ENCODE measurements at regions not wholly inside any gene's neighbourhood (a gene's known extent, or its start where the extent isn't known, plus 50 kb on each side); places are given as distances from the start of the nearest gene placed in this dataset.

DNA sequence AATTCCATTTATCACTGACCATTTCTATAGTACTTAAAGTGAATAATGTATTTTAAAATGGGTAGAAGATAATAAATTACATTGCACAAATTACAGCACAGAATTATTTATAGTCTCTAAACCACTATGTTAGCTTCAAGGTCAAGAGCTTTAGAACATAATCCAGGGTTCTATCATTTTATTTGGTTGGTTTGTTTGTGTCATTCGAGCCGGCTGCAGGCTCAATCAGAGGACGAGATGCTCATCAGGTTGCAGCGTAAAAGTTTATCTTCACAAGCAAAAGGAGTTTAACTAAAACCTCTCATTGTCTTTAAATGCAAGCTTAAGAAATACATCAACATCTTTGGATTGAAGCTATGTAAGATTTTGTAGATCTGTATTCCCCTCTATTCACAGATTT, 523.8 kb downstream of the EFNA5 start:
- no peak for DNase-seq (ENCODE audit: low spot score)

- no peak for DNase-seq (ENCODE audit: low spot score)
Measured at GRCh38 chr5:107135391-107135790, 535.3 kb downstream of the EFNA5 start.

GRCh38 chr5:107134931-107135330, 535.8 kb downstream of the EFNA5 start:
- DNase-seq (ENCODE audit: low spot score), result no peak

- no peak for DNase-seq (ENCODE audit: low spot score)
Measured at GRCh38 chr5:107129051-107129450, 541.7 kb downstream of the EFNA5 start.

- DNase-seq (ENCODE audit: low spot score), result no peak
Measured at GRCh38 chr5:107127878-107128277, 542.9 kb downstream of the EFNA5 start.

GRCh38 chr5:107126341-107126740, 544.4 kb downstream of the EFNA5 start:
- no peak for DNase-seq (ENCODE audit: low spot score)

GRCh38 chr5:107124376-107124775, 546.4 kb downstream of the EFNA5 start:
- DNase-seq (ENCODE audit: low spot score), result no peak

- no peak for DNase-seq (ENCODE audit: low spot score)
Measured at GRCh38 chr5:107123014-107123413, 547.7 kb downstream of the EFNA5 start.

- DNase-seq (ENCODE audit: low spot score), result no peak
Measured at GRCh38 chr5:107121793-107122519, 548.8 kb downstream of the EFNA5 start.

DNA sequence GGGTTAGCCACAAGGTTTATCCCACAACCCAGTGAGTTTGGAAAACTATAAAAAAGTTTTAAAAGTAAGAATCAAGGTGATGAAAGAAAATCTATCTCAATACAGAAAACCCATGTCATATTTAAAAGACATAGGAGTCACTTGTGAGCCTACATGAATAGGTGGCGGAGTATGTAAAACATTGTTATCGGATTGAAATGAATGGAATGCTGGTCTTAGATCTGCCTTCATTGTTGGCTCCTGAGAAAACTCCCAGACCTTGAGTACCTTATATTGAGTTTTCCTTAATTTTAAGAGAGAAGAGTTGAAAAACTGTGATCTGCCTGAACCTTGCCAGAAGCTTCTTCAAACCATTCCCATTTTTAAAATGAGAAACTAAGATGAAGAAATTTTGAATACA, 551.1 kb downstream of the EFNA5 start:
- no peak for DNase-seq (ENCODE audit: low spot score)

- DNase-seq (ENCODE audit: low spot score), result no peak
Measured at GRCh38 chr5:107118184-107119019, 552.3 kb downstream of the EFNA5 start.

DNA sequence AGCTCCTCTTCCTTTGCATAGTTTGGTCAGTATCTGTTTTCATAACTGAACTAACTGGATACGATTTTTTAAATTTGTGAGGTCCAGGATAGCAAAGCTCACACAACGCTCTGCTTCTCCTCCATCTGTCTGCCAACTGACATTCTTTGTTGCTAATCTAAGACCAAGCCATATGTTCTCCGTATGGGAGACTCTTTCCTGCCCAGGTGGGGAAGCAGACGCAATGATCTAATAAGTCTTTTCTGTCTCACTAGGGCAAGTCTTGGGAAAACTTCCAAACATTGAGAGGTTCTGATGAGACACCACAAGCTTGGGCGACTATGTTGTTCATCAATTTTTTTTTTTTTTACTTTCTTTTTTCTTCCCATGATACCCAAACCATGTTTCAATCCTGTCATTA, 558.5 kb downstream of the EFNA5 start:
- DNase-seq (ENCODE audit: low spot score), result no peak

GRCh38 chr5:107104040-107104995, 566.4 kb downstream of the EFNA5 start:
- DNase-seq (ENCODE audit: low spot score), result no peak

GRCh38 chr5:107103522-107103921, 567.2 kb downstream of the EFNA5 start:
- DNase-seq (ENCODE audit: low spot score), result no peak

- no peak for DNase-seq (ENCODE audit: low spot score)
Measured at GRCh38 chr5:107100121-107100520, 570.6 kb downstream of the EFNA5 start.

GRCh38 chr5:107099506-107099905, 571.2 kb downstream of the EFNA5 start:
- DNase-seq (ENCODE audit: low spot score), result no peak

DNA sequence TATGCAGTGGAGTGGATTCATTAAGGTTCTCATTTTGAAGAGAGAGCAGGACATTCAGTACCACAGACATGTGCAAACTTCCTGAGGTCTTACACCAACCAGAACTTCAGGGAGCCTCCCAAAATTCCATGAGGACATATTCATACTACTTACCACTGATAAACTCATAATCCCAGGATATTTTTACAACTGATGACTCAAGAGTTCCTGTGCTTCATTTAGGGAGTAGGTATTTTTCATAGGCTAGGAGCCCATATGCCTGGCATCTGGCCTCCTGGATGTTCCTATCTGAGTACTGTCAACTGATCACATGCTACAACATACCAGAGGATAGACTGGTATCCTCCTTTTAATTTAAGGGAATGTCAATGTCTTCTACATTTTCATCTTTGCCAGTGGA, 578.0 kb downstream of the EFNA5 start:
- no peak for DNase-seq (ENCODE audit: low spot score)

DNA sequence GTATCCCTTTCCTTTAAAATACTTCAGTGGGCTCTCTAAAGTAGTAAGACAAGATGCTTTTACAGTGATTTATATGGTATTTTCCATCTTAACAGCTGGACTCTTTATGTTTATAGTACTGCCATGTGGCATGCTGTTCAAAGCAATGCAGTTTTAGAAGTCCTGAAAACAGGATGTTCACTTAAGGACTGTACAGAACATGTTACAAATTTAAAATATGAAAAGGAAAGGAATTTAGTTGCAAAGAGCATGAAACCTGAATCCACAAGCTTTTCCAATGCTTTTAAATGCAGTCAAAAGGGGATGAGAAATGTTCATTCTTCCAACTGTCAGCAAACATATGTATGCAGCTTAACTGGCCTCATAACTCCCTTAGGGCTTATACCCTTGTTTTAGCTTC, 580.2 kb downstream of the EFNA5 start:
- DNase-seq (ENCODE audit: low spot score), result no peak

DNA sequence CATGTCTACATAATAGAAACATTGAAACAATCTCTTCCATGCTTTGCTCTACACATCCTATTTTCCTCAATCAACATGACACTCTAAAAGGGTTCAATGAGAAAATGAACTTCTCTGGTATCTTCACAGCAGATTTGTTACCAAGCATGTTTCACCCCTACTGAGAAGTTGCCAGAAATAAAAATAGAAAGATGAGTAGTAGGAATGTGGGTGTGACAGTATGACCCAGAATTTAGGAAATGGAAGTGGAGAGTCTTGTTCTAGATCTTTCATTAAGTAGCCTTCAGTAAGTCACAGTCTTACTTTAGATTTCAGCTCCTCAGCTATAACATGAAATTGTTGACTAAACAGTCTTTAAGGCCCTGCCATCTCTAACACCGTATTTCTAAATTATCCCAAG, 581.8 kb downstream of the EFNA5 start:
- no peak for DNase-seq (ENCODE audit: low spot score)

DNA sequence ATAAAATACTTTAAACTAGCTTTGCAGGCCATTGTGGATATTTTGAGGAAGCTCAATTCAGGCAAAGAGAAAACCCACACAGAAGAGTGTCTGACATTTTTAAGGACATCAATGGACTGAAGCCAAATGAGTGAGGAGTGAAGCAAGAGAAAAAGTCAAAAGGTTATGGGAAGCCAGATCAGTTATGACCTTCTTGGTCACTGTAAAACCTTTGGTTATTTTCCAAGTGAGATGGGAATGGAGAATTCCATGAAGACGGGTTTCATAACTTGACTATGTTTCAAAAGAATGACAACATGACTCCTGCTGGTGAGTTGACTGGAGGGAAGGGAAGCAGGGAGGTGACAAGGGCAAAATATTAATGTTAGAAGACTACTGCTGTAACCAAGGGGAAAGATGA, 585.2 kb downstream of the EFNA5 start:
- DNase-seq (ENCODE audit: low spot score), result no peak

DNA sequence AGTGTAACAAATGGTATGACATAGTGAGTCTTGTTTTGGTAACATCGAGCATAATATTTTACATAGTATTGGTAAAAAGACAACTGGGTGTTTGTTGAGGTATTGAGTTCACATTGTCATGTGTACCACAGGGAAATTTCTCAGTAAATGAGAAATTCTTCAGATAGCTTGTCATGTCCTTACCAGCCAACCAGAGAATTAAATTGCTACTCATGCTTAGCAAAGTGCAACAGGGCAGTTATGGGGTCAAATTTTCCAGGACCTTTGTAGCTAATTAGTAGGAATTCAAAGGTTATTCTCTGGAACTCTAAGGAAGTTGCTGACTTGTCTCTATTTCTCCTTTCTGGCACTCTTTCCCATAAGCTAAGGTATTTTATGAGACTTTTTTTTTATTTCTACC, 595.7 kb downstream of the EFNA5 start:
- no peak for DNase-seq (ENCODE audit: low spot score)

DNA sequence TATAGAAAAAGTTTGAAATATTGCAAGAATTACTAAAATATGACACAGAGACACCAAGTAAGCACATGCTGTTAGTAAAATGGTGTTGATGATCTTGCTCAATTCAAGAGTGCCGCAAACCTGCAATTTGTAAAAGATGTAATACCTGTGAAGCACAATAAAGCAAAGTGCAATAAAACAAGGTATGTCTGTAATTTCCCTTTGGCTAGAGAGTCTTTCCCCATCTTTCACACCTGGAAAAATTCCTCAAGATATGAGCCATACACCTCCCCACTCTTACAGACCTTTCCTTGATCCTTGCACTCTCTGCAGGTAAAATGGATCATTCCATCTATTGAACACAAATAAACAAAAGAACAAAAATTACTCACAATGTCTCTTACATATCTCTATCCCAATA, 597.8 kb downstream of the EFNA5 start:
- DNase-seq (ENCODE audit: low spot score), result no peak

Measured in hepatic stellate cell (primary cell).